ENCODE measurements at regions not wholly inside any gene's neighbourhood (a gene's known extent, or its start where the extent isn't known, plus 50 kb on each side); places are given as distances from the start of the nearest gene placed in this dataset.
"Not testable (repeated sequence)": the region's sequence is repeated elsewhere in the genome, so short reads cannot be mapped to it uniquely, and the experiment has no call there.

GRCh38 chr4:123182289-123182688 is 214.3 kb upstream of the SPRY1 start:
- Mint-ChIP-seq H3K4me3 (no peak overlapping the region), H3K9me3 (no peaks in the 10 kb centered on the region), H3K36me3 (no peaks in the 10 kb centered on the region), H3K27ac (no peak overlapping the region), H3K4me1 (no peaks in the 10 kb centered on the region), H3K27me3 (ENCODE audit: low read depth in 2 of 2) (no peaks in the 10 kb centered on the region)
- Histone ChIP-seq H3K9me3 (ENCODE audit: control insufficient read depth, insufficient read depth, low read length) (no peaks in the 10 kb centered on the region), H3K36me3 (ENCODE audit: control insufficient read depth, insufficient read depth, low read length) (no peaks in the 10 kb centered on the region), H3K4me3 (ENCODE audit: low read length) (no peak overlapping the region), H3K4me1 (ENCODE audit: control insufficient read depth, insufficient read depth, low read length) (no peaks in the 10 kb centered on the region), H3K27ac (ENCODE audit: low read length) (no peak overlapping the region), H3K27me3 (ENCODE audit: control insufficient read depth, insufficient read depth, low read length) (no peaks in the 10 kb centered on the region)
- intact Hi-C loops (cut with micrococcal nuclease), result no loop called here
- no peak for TF ChIP-seq CTCF (IDR thresholded peaks at IDR 0.05)
- ATAC-seq (no peak), DNase-seq (no peak)

- no CpG with 5 or more reads among the region's 1 CpG for WGBS (ENCODE audit: insufficient coverage)
Observed at GRCh38 chr4:123183308-123183707, 213.3 kb upstream of the SPRY1 start.

GRCh38 chr4:123183754-123184153 is 212.8 kb upstream of the SPRY1 start:
- H3K9me3 Mint-ChIP-seq; H3K36me3 ChIP-seq (ENCODE audit: control insufficient read depth, insufficient read depth, low read length); H3K27ac ChIP-seq (ENCODE audit: low read length); H3K4me1 Mint-ChIP-seq; H3K4me3 ChIP-seq (ENCODE audit: low read length); H3K4me1 ChIP-seq (ENCODE audit: control insufficient read depth, insufficient read depth, low read length); H3K9me3 ChIP-seq (ENCODE audit: control insufficient read depth, insufficient read depth, low read length); H3K4me3 Mint-ChIP-seq; H3K27me3 ChIP-seq (ENCODE audit: control insufficient read depth, insufficient read depth, low read length); H3K36me3 Mint-ChIP-seq; intact Hi-C loops (cut with micrococcal nuclease); DNase-seq; H3K27ac Mint-ChIP-seq; H3K27me3 Mint-ChIP-seq (ENCODE audit: low read depth in 2 of 2); ATAC-seq: not testable (repeated sequence)
- no CpG with 5 or more reads among the region's 2 CpGs for WGBS (ENCODE audit: insufficient coverage)

More at GRCh38 chr4:123183308-123183707, 213.3 kb upstream of the SPRY1 start:
- Histone ChIP-seq H3K4me1 (ENCODE audit: control insufficient read depth, insufficient read depth, low read length) (no peaks in the 10 kb centered on the region), H3K9me3 (ENCODE audit: control insufficient read depth, insufficient read depth, low read length) (no peaks in the 10 kb centered on the region), H3K27me3 (ENCODE audit: control insufficient read depth, insufficient read depth, low read length) (no peaks in the 10 kb centered on the region), H3K27ac (ENCODE audit: low read length) (no peak overlapping the region), H3K4me3 (ENCODE audit: low read length) (no peak overlapping the region), H3K36me3 (ENCODE audit: control insufficient read depth, insufficient read depth, low read length) (no peaks in the 10 kb centered on the region)
- ATAC-seq, result no peak
- intact Hi-C loops (cut with micrococcal nuclease), result no loop called here
- no peaks in the 10 kb centered on the region for H3K27me3 Mint-ChIP-seq (ENCODE audit: low read depth in 2 of 2)
- no peak for TF ChIP-seq CTCF (IDR thresholded peaks at IDR 0.05)
- no peak overlapping the region for H3K4me3 Mint-ChIP-seq
- no peak for DNase-seq
- no peaks in the 10 kb centered on the region for H3K36me3 Mint-ChIP-seq
- H3K4me1 Mint-ChIP-seq, result no peaks in the 10 kb centered on the region
- no peaks in the 10 kb centered on the region for H3K9me3 Mint-ChIP-seq
- no peak overlapping the region for H3K27ac Mint-ChIP-seq

GRCh38 chr4:123186731-123187130 is 209.9 kb upstream of the SPRY1 start:
- Mint-ChIP-seq H3K36me3 (no peaks in the 10 kb centered on the region), H3K9me3 (no peaks in the 10 kb centered on the region), H3K4me1 (peaks cover 4 to 7% of the 10 kb centered on the region in 2 donors), H3K27me3 (ENCODE audit: low read depth in 2 of 2) (no peaks in the 10 kb centered on the region), H3K4me3 (no peak overlapping the region), H3K27ac (no peak overlapping the region)
- H3K9me3 ChIP-seq (ENCODE audit: control insufficient read depth, insufficient read depth, low read length), result no peaks in the 10 kb centered on the region
- no peak for TF ChIP-seq CTCF (IDR thresholded peaks at IDR 0.05)
- H3K27ac ChIP-seq (ENCODE audit: low read length), result no peak overlapping the region
- H3K4me1 ChIP-seq (ENCODE audit: control insufficient read depth, insufficient read depth, low read length), result no peaks in the 10 kb centered on the region
- H3K4me3 ChIP-seq (ENCODE audit: low read length), result no peak overlapping the region
- ATAC-seq (no peak), DNase-seq (no peak)
- 100% methylated on average over 1 of the region's 1 CpG for WGBS (ENCODE audit: insufficient coverage)
- H3K27me3 ChIP-seq (ENCODE audit: control insufficient read depth, insufficient read depth, low read length), result no peaks in the 10 kb centered on the region
- H3K36me3 ChIP-seq (ENCODE audit: control insufficient read depth, insufficient read depth, low read length), result no peaks in the 10 kb centered on the region
- intact Hi-C loops (cut with micrococcal nuclease), result no loop called here

Data from natural killer cell (primary cell).